ENCODE measurements at regions not wholly inside any gene's neighbourhood (a gene's known extent, or its start where the extent isn't known, plus 50 kb on each side); places are given as distances from the start of the nearest gene placed in this dataset.

- TF ChIP-seq, protein P1, sequence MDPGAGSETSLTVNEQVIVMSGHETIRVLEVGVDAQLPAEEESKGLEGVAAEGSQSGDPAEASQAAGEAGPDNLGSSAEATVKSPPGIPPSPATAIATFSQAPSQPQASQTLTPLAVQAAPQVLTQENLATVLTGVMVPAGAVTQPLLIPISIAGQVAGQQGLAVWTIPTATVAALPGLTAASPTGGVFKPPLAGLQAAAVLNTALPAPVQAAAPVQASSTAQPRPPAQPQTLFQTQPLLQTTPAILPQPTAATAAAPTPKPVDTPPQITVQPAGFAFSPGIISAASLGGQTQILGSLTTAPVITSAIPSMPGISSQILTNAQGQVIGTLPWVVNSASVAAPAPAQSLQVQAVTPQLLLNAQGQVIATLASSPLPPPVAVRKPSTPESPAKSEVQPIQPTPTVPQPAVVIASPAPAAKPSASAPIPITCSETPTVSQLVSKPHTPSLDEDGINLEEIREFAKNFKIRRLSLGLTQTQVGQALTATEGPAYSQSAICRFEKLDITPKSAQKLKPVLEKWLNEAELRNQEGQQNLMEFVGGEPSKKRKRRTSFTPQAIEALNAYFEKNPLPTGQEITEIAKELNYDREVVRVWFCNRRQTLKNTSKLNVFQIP (CRISPR knock-in tag; IDR thresholded peaks at IDR 0.05; ENCODE audit: borderline replicate concordance, low read depth) = no peak
- TF ChIP-seq ZC3H10 (CRISPR knock-in tag; IDR thresholded peaks at IDR 0.05) = no peak
- TF ChIP-seq, protein P2, sequence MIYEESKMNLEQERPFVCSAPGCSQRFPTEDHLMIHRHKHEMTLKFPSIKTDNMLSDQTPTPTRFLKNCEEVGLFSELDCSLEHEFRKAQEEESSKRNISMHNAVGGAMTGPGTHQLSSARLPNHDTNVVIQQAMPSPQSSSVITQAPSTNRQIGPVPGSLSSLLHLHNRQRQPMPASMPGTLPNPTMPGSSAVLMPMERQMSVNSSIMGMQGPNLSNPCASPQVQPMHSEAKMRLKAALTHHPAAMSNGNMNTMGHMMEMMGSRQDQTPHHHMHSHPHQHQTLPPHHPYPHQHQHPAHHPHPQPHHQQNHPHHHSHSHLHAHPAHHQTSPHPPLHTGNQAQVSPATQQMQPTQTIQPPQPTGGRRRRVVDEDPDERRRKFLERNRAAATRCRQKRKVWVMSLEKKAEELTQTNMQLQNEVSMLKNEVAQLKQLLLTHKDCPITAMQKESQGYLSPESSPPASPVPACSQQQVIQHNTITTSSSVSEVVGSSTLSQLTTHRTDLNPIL (CRISPR knock-in tag; IDR thresholded peaks at IDR 0.05; ENCODE audit: low read depth) = no peak
Measured at GRCh38 chr2:146412625-146413024, 1432.2 kb upstream of the ACVR2A start.
